ENCODE measurements at regions not wholly inside any gene's neighbourhood (a gene's known extent, or its start where the extent isn't known, plus 50 kb on each side); places are given as distances from the start of the nearest gene placed in this dataset.
"Not testable (repeated sequence)": the region's sequence is repeated elsewhere in the genome, so short reads cannot be mapped to it uniquely, and the experiment has no call there.

DNA sequence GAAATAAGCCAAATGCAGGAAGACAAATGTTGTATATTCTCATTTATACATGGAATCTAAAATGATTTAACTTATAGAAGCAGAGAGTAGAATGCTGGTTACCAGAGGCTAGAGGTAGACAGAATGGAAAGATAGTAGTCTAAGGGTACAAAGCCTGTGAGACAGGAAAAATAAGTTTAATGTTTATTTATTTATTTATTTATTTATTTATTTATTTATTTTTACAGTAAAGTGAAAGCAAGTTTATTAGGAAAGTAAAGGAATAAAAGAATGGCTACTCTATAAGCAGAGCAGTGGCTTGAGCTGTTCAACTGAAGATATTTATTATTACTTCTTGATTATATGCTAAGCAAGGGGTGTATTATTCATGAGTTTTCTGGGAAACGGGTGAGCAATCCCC, 203.2 kb downstream of the LAS1L start:
- DNase-seq: no peak

DNA sequence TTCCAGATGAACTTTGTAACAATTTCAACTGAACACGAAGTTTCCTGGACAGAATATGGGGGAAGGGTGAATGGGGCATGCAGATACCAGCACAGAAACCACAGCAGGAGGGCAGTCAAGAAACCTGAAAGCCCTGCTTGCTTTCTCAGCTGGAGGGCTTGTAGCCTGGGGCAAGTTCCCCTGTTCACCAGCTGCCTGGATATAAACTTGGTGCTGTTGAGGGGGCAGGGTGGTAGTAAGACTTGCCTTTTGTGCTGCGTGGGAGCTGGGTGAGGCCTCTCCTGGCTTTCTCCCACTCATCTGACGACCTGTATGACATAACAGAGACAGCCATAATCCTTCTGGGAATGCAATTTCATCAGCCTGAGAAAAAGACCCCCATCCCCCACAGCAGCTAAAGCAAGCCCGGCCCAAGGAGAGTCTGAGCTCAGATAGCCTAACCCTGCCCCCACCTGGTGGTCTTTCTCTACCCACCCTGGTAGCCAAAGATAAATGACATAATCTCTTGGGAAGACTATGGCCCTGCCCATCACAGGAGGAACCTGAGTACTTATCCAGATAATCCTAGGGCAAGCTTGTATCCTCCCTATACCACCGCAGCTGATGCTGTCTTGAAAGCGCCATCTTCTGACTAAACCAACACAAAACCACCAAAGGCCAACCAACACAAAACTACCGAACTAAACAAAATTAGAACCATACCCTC, 234.3 kb downstream of the LAS1L start:
- no peak for DNase-seq

DNA sequence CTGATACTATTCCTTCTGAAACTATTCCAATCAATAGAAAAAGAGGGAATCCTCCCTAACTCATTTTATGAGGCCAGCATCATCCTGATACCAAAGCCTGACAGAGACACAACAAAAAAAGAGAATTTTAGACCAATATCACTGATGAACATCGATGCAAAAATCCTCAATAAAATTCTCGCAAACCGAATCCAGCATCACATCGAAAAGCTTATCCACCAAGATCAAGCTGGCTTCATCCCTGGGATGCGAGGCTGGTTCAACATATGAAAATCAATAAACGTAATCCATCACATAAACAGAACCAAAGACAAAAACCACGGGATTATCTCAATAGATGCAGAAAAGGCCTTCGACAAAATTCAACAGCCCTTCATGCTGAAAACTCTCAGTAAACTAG, 251.7 kb downstream of the LAS1L start:
- not testable (repeated sequence) for DNase-seq

DNA sequence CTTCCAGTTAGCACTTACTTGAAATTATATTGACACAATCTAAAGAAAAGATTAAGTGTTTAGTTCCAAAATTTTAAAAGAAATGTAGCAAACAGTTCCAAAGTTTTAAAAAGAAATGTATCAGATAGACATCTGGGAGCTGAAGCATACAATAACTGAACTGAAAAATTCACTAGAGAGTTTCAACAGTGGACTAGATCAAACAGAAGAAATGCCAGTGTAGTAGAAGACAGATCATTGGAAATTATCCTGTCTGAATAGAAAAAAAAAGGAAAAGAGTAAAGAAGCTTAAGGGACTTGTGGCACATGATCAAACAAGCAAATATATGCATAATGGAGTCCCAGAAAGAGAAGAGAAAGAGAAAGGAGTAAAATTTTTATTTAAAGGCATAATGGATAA, 261.4 kb downstream of the LAS1L start:
- no peak for DNase-seq

- DNase-seq: no peak
Measured at GRCh38 chrX:65266482-65266881, 268.1 kb downstream of the LAS1L start.

DNA sequence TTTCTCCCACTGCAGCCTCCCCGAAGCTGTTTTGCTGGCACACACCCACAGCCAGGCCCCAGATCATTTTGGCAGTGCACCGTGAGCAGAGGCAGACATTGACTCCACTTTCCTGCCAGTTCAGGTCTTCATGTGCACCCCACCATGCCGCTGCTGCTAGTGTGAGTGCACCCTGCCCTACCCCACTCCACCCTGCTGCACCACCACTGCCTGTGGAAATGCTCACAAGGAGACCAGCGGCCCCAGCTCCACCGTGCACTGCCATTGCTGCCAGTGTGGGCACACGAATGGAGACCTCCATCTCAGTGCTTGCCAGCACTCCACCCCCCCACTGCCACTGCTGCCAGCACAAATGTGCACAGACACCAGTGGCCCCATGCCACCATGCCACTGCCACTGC, 277.6 kb upstream of the ZC4H2 start:
- no peak for DNase-seq

- DNase-seq: no peak
Measured at GRCh38 chrX:65241059-65241721, 264.9 kb upstream of the ZC4H2 start.

DNA sequence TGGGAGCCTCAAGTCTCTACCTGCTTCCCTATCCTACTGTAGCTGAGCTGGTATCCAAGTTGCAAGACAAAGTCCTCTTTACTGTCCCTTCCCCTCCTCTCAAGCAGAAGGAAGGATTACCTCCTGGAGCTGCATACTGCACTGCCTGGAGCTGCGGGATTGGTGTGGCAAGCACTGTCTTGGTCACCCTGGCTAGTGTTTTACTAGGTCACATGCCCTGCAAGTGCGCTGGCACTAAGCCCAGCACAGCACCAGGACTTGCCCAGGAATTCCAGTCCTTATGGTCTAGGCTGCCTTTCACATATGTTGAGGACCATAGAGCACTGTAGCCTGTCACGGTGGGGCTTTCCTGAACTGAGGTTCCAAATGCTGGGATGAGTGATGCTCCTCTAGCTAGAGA, 227.3 kb upstream of the ZC4H2 start:
- DNase-seq: no peak

- DNase-seq: no peak
Measured at GRCh38 chrX:65196758-65197360, 220.6 kb upstream of the ZC4H2 start.

GRCh38 chrX:65195621-65196020, 219.4 kb upstream of the ZC4H2 start:
- DNase-seq: no peak

- DNase-seq: no peak
Measured at GRCh38 chrX:65194547-65194946, 218.3 kb upstream of the ZC4H2 start.

DNA sequence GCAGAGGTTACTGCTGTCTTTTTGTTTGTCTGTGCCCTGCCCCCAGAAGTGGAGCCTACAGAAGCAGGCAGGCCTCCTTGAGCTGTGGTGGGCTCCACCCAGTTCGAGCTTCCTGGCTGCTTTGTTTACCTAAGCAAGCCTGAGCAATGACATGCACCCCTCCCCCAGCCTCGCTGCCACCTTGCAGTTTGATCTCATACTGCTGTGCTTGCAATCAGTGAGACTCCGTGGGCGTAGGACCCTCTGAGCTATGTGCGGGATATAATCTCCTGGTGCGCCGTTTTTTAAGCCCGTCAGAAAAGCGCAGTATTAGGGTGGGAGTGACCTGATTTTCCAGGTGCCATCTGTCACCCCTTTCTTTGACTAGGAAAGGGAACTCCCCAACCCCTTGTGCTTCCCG, 187.1 kb upstream of the ZC4H2 start:
- not testable (repeated sequence) for DNase-seq

DNA sequence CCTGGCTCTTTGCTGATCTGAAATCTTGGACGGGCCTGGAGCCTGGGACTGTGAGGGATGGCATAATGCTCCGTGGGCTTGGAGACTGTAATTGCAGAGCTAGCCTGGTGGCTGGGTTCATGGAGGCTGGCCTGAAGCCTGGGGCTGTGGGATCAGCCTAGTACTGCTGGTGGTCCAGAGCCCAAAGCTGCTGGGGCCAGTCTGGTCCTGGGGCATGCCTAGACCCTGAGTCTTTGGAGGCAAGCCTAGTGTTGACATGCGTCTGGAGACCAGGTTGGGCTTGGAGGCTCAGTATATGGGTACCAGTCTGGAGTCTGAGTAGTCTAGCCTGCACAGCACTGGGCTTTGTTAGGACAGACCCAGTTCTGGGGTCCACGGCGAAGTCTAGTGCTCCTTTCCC, 172.0 kb upstream of the ZC4H2 start:
- DNase-seq: no peak

- DNase-seq: no peak
Measured at GRCh38 chrX:65136424-65136823, 160.2 kb upstream of the ZC4H2 start.

- DNase-seq: no peak
Measured at GRCh38 chrX:65127842-65128241, 151.6 kb upstream of the ZC4H2 start.

DNA sequence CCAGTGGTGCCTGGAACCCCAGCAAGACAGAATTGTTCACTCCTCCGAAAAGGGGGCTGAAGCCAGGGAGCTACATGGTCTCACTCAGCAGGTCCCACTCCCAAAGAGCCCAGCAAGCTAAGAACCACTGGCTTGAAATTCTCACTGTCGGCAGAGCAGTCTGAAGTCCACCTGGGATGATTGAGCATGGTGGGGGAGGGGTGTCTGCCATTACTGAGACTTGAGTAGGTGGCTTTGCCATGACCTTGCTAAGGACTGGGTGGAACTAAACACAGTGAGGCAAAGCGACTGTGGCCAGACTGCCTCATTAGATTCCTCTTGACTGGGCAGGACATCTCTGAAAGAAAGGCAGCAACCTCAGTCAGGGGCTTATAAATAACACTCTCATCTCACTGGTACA, 122.6 kb upstream of the ZC4H2 start:
- no peak for DNase-seq

DNA sequence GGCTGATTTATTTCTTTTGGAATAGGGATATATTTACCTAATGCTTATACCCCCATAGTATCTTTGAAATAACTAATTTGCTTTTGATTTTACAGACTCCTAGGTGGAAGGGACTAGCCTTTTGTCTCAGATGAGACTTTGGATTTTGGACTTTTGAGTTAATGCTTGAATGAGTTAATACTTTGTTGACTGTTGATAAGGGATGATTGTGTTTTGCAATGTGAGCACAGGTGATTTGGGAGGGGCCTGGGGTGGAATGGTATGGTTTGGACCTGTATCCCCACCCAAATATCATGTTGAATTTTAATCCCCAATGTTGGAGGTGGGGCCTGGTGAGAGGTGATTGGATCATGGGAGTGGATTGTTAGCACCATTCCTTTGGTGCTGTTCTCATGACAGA, 117.4 kb upstream of the ZC4H2 start:
- no peak for DNase-seq

DNA sequence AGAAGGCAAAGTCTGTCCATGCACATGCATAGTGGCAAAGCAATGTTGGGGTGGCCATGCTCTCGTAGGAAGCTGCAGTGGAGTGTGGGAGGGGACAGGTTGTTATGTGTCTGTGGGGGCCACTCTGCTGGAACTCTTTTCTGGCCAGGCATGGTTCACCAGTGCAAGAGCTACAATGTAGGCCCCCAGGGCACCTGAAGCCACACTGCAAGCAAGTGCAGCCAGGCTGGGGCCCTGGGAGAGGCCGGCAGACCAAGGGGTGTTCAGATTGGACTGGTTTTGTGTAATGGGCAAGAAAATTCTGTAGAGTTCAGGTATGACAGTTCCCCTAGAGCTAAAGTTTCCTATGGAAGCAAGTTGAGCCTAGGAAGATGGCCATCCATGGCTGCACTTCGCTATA, 97.0 kb upstream of the ZC4H2 start:
- no peak for DNase-seq

DNA sequence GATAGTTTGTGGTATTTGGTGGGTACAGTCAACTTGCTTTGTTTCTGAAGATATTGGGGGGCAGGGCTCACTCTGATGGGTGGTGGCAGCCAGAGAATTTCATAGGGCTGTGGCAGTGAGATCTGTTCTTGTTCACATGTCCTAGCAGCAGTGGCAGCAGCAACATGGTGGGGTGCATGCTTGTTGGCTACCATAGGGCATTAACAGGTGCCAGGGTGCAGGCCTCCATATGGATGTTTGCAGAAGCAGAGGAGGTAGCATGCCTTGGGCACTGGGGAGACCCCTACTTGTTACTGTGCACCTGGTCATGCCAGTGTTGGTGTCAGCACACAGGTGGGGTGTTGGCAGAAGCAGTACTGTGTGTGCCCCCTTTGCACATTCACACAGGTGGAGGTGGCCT, 96.3 kb upstream of the ZC4H2 start:
- DNase-seq: no peak

- not testable (repeated sequence) for DNase-seq
Measured at GRCh38 chrX:65058626-65059025, 82.4 kb upstream of the ZC4H2 start.

- no peak for DNase-seq
Measured at GRCh38 chrX:65045001-65045400, 68.8 kb upstream of the ZC4H2 start.

DNA sequence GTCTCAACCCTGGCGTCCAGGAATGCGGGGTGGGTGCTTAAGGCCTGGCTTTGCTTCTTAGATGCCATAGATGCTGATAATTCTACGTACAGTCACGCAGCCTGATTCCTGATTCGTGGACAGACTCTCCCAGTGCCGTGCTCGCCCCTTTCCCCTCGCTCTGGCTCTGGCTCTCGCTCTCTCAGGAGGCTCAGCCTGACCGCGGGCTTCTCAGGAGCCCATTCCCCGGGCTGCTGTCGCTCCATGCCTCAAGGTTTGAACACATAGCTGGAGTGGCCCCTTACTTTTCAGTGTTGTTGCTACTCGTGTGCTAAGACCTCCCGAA, 59.2 kb upstream of the ZC4H2 start:
- no peak for DNase-seq

- DNase-seq: peak; percentile 83
Measured at GRCh38 chrX:65034668-65035445, 58.6 kb upstream of the ZC4H2 start, which contains the start of gene ZC3H12B. ZC3H12B (plus strand) TSS chrX:65034826.

- no peak for DNase-seq
Measured at GRCh38 chrX:65034292-65034667, 58.0 kb upstream of the ZC4H2 start.

All from activated naive CD4-positive, alpha-beta T cell treated with Interleukin-2 at 50 U/mL for 16 hours (primary cell).